ENCODE measurements at regions not wholly inside any gene's neighbourhood (a gene's known extent, or its start where the extent isn't known, plus 50 kb on each side); places are given as distances from the start of the nearest gene placed in this dataset.

GRCh38 chr14:83733670-83734069 is 1796.3 kb upstream of the FLRT2 start:
- Histone ChIP-seq H4K20me1 (replicated peaks; ENCODE audit: control insufficient read depth, extremely low read depth, insufficient read depth, low read length) (no peaks in the 10 kb centered on the region), H3K27me3 (ENCODE audit: control insufficient read depth in 2 of 2, insufficient read depth in 2 of 2, low read length in 2 of 2) (no peaks in the 10 kb centered on the region), H3K4me2 (ENCODE audit: insufficient read depth, low read length) (no peak overlapping the region), H3K79me2 (ENCODE audit: control insufficient read depth, insufficient read depth, low read length) (no peaks in the 10 kb centered on the region), H2AFZ (ENCODE audit: low read depth, low read length) (no peak overlapping the region), H3K4me1 (ENCODE audit: control insufficient read depth, extremely low read depth, insufficient read depth, low read length) (no peaks in the 10 kb centered on the region), H3K27ac (ENCODE audit: insufficient read depth, low read depth, low read length) (no peak overlapping the region), H3K9ac (replicated peaks; ENCODE audit: extremely low read depth, insufficient read depth, low read length) (no peak overlapping the region), H3K36me3 (ENCODE audit: control insufficient read depth in 2 of 2, extremely low read depth in 1 of 2, insufficient read depth in 2 of 2, low read length in 2 of 2) (no peaks in the 10 kb centered on the region), H3K9me1 (replicated peaks; ENCODE audit: control insufficient read depth, extremely low read depth, insufficient read depth, low read length) (no peaks in the 10 kb centered on the region), H3K9me3 (replicated peaks; ENCODE audit: control insufficient read depth, insufficient read depth, low read length) (no peaks in the 10 kb centered on the region), H3K4me3 (replicated peaks in 1 of 3; ENCODE audit: insufficient read depth in 1 of 3, low read depth in 1 of 3, low read length in 3 of 3) (no peak overlapping the region)
- no peak for TF ChIP-seq CTCF (IDR thresholded peaks at IDR 0.05; ENCODE audit: extremely low read depth in 1 of 2, insufficient read depth in 1 of 2, low read depth in 1 of 2, low read length in 2 of 2)
- ChIA-PET POLR2A (no interaction called here), CTCF (no interaction called here)
- FAIRE-seq (no peak), DNase-seq (ENCODE audit: low read depth, low spot score) (no peak)
- dilution Hi-C loops (cut with MboI; ENCODE audit: extremely low pct_ligation_motif_present, low sequenced_read_pairs) = no loop called here
- no TSS peak for BruUV-seq (replicated peaks)
- intact Hi-C loops (cut with micrococcal nuclease) = no loop called here

GRCh38 chr14:83734431-83734830 is 1795.5 kb upstream of the FLRT2 start:
- H3K4me2 ChIP-seq (ENCODE audit: insufficient read depth, low read length) = no peak overlapping the region
- no peak for TF ChIP-seq EZH2 (IDR thresholded peaks at IDR 0.05; ENCODE audit: borderline replicate concordance, low read depth, low read length, severe bottlenecking)
- no peak for TF ChIP-seq POLR2A (IDR thresholded peaks at IDR 0.05; ENCODE audit: low read depth, low read length)
- TF ChIP-seq GATA2 (IDR thresholded peaks at IDR 0.05; ENCODE audit: insufficient read depth, insufficient read length, low read depth, low read length) = no peak
- no peak for TF ChIP-seq POLR2AphosphoS5 (IDR thresholded peaks at IDR 0.05; ENCODE audit: insufficient read depth, low read depth, low read length)
- no peak for TF ChIP-seq JUN (IDR thresholded peaks at IDR 0.05; ENCODE audit: borderline replicate concordance, insufficient read depth, insufficient read length, low read depth)
- no peak for TF ChIP-seq FOS (IDR thresholded peaks at IDR 0.05; ENCODE audit: borderline replicate concordance, insufficient read depth, low read length)
- no peak for TF ChIP-seq MAX (IDR thresholded peaks at IDR 0.05; ENCODE audit: insufficient read depth, insufficient read length)
- TF ChIP-seq MYC (IDR thresholded peaks at IDR 0.05; ENCODE audit: low read depth, low read length) = no peak
- TF ChIP-seq CTCF (IDR thresholded peaks at IDR 0.05; ENCODE audit: extremely low read depth in 1 of 2, insufficient read depth in 1 of 2, low read depth in 1 of 2, low read length in 2 of 2) = no peak
- FAIRE-seq (no peak), DNase-seq (ENCODE audit: low read depth, low spot score) (no peak)
- dilution Hi-C loops (cut with MboI; ENCODE audit: extremely low pct_ligation_motif_present, low sequenced_read_pairs) = no loop called here
- H3K9ac ChIP-seq (replicated peaks; ENCODE audit: extremely low read depth, insufficient read depth, low read length) = no peak overlapping the region
- ChIA-PET CTCF (no interaction called here), POLR2A (no interaction called here)
- no TSS peak for BruUV-seq (replicated peaks)
- no peaks in the 10 kb centered on the region for H3K4me1 ChIP-seq (ENCODE audit: control insufficient read depth, extremely low read depth, insufficient read depth, low read length)
- no peaks in the 10 kb centered on the region for H4K20me1 ChIP-seq (replicated peaks; ENCODE audit: control insufficient read depth, extremely low read depth, insufficient read depth, low read length)
- no peaks in the 10 kb centered on the region for H3K9me1 ChIP-seq (replicated peaks; ENCODE audit: control insufficient read depth, extremely low read depth, insufficient read depth, low read length)
- no peak overlapping the region for H3K4me3 ChIP-seq (replicated peaks in 1 of 3; ENCODE audit: insufficient read depth in 1 of 3, low read depth in 1 of 3, low read length in 3 of 3)
- H2AFZ ChIP-seq (ENCODE audit: low read depth, low read length) = no peak overlapping the region
- no peaks in the 10 kb centered on the region for H3K9me3 ChIP-seq (replicated peaks; ENCODE audit: control insufficient read depth, insufficient read depth, low read length)
- no peak overlapping the region for H3K27ac ChIP-seq (ENCODE audit: insufficient read depth, low read depth, low read length)
- H3K27me3 ChIP-seq (ENCODE audit: control insufficient read depth in 2 of 2, insufficient read depth in 2 of 2, low read length in 2 of 2) = no peaks in the 10 kb centered on the region
- H3K36me3 ChIP-seq (ENCODE audit: control insufficient read depth in 2 of 2, extremely low read depth in 1 of 2, insufficient read depth in 2 of 2, low read length in 2 of 2) = no peaks in the 10 kb centered on the region
- intact Hi-C loops (cut with micrococcal nuclease) = no loop called here
- H3K79me2 ChIP-seq (ENCODE audit: control insufficient read depth, insufficient read depth, low read length) = no peaks in the 10 kb centered on the region
